NCI-H146 (cell line): ENCODE measurements at regions not wholly inside any gene's neighbourhood (a gene's known extent, or its start where the extent isn't known, plus 50 kb on each side); places are given as distances from the start of the nearest gene placed in this dataset.
"Not testable (repeated sequence)": the region's sequence is repeated elsewhere in the genome, so short reads cannot be mapped to it uniquely, and the experiment has no call there.

Experiments
- DNase-seq: peaks from one replicate; lab custom pipeline; 2025; lab: John Stamatoyannopoulos, UW

DNA sequence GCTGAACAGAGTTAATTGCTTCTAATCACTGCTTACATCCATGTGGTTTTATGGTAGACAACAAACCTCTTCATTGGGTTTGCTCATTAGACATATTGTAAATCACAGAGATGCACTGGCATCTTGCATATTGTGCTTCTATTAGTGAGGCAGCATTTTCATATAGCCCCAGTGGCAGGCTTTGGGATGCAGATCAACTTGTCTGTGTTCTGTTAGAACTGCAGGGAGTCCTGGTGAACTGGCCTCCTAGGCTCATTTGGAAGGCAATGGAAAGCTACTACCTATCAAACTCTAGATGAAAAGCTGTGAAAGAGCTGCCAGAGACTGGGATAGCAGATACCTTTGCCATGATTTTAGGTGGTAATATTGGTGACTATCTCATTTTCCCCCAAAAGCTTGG lies 108.8 kb downstream of the NAA11 start:
- no peak for DNase-seq

DNA sequence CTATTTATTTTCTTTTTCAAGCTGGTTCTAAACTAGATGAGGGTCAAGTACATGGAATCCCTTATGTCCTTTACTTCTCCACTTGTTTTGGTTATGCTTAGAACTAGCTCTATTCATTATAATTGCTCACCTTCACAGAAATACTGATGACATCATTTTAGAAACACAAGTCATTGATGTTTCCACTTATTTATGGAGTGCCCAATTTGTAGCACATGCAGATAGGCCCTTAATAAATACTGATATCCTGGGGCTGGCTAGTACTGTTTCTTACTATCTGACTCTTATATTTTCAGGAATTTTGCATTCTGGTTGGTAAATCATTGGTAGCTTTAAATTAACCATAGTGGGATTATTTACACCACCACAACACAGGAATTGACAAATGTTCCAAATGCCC lies 112.2 kb downstream of the NAA11 start:
- no peak for DNase-seq

DNA sequence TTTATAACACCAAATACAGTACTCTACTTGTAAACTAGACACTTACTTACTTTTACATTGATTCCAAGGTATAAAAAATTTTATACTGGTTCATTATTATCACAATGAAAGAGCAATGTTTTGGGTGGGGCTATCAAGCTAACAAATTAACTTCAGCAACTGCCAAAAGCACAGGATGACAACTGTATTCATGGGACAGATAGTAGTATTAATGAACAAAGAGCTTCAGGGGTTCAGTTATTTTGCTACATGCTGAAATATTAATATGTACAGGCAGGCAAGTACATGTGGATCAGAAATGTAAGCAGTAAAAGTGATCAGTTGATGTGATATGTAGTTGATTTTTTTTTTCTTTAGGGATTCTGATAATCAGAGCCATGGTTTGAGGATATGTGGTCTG lies 112.9 kb downstream of the NAA11 start:
- DNase-seq, result no peak

DNA sequence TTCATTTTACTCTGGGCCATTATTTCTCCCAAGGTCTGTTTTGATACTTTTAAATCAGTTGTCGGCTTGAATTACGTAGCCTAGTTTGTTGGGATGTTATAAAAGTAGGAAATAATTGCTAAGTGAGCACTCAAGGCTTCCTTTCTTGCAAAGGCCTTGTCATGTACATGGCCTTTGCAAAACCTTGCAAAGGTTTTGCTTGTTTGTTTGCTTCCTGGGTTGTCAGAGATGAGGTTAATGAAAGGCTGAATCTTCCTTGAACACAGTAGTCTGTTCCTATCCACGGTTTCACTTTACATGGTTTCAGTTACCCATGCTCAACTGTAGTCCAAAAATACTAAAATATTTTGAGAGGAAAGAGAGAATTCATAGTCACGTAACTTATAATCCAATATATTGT lies 113.5 kb downstream of the NAA11 start:
- DNase-seq, result no peak

DNA sequence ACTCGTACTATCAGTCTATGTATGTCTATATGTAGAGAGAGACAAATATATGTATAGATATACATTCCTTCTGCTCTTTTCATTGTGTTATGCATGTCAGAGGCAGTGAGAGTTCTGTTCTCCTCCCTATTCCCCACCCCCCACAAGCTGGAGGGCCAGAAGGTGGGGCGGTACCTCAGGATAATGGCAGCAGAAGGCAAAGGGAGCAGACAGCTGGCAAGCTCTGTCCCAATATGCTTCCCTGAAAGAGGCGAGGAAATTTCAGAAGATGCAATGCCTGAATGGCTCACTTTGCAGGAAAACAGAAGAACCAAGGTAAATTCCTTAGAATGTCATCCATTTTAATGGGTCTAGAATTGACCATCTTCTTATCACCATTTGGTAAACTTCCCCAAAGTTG lies 114.4 kb downstream of the NAA11 start:
- DNase-seq, result peak; percentile 66

DNA sequence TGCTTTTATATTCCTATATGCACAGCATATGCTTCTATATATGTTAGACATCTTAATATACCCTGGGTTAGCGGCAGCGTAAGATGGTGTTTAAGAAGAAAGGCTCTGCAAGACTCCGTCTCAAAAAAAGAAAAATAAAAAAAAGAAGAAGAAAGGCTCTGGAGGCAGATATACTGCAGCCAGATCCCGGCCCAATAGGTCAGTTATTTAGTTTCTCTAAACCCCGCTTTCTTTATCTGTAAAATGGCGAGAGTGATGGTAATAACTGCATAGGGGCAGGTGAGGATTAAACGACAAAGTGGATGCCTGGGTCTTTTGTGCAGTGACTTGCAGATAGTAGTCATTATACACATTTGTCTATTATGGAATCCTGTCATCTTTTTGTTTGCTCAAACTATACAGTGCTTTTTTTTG lies 115.2 kb downstream of the NAA11 start:
- peak; percentile 29 for DNase-seq

DNA sequence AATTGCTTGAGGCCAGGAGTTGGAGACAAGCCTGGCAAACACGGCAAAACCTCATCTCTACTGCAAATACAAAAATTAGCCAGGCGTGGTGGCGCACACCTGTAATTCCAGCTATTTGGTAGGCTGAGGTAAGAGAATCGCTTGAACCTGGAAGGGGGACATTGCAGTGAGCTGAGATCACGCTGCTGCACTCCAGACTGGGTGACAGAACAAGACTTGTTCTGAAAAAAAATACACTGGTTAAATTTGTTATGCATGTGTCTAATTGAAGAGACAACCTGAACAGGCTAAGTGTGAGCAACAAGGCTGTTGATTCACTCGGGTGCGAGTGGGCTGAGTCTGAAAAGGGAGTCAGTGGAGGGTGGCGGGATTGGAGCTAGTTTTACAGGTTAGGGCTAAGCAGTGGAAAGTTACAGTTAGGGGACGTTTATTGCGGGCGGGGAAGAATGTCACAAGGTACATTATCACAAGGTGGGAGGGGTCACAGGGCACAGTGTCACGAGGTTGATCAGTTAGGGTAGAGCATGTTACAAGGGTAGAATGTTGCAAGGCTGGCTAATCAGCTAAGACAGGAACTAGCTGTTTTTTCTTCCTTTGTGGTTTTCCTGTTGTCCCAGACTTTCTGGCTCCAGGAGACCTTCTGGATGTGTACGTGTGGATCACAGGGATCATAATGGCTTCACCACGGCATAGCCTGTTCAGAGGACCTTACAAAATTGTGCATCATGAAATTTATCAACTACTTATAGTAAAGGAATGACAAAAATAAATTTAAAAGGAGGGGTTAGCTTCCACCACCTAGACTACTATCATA lies 115.8 kb downstream of the NAA11 start:
- no peak for DNase-seq

DNA sequence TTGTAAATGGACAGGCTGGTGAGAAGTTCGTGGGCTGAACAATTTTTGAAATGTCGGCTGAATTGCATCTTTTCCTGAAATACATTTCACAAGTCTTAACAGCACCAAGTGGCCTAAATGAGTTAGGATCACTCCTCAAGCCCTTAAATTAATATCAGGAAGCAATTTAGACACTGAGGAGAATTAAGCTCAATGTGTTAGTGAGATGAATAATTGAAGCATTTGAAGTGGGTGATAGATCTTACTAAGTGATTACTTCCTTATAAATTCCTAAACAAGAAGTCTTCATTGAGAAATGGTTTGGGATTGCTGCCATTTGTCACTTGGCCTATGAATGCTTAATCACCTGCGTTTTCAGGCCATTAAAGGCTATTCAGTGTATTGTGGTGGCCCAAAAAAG lies 116.8 kb downstream of the NAA11 start:
- DNase-seq, result no peak

DNA sequence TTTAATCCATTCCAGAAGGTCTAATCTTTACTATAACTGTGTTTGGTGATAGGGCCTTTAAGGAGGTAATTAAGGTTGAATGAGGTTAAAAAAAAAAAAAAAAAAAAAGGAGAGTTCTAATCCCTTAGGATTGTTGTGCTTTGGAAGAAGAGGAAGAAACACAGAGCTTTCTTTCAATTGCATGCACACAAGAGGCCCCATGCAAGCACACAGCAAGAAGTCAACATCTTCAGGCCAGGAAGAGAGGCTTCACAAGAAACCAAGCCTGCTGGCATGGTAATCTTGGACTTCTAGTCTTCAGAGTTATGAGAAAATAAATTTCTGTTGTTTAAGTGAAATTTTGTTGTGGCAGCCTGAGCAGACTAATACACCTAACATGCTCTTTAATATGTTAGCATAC lies 118.6 kb downstream of the NAA11 start:
- DNase-seq, result no peak

DNA sequence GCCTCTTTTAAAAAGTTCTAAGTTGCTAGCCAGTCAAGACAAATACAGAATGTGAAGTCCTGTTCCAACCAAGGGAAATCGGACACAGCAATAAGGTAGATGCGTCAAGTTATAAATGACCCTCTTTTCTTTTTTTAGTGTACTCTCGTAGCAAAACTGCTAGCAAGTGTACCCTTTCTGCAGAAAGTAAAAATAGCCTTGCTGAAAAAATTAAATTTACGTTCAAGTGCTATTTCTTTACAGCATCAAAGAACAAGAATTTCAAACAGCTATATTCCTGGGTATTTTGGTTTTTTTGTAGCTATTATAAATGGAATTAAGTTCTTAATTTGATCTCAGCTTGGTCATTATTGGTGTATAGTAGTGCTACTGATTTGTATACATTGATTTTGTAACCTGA lies 119.2 kb downstream of the NAA11 start:
- no peak for DNase-seq

DNA sequence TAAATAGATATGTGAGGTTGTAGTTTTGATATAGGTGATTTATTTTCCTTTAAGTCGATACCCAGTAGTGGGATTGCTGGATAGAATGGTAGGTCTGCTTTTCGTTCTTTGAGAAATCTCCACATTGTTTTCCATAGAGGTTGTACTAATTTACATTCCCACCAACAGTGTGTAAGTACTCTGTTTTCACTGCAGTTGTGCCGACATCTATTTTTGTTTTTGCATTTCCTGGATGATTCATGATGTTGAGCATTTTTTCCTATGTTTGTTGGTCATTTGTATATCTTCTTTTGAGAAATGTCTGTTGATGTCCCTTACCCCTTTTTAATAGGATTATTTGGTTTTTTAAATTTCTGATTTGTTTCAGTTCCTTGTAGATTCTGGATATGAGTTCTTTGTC lies 120.7 kb downstream of the NAA11 start:
- no peak for DNase-seq

DNA sequence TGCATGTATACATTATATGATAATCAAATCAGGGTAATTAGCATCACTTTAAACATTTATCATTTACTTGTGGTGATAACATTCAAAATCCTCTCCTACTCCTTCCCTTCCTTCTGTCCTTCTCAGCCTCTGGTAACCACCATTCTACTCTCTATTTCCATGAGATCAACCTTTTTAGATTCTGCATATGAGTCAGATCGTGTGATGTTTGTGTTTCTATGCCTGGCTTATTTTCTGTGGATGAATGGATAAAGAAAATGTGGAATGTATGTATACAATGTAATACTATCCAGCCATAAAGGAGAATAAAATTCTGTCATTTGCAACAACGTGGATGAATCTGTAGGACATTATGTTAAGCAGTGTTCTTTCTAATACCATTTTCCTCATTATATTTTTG lies 123.9 kb downstream of the NAA11 start:
- no peak for DNase-seq

DNA sequence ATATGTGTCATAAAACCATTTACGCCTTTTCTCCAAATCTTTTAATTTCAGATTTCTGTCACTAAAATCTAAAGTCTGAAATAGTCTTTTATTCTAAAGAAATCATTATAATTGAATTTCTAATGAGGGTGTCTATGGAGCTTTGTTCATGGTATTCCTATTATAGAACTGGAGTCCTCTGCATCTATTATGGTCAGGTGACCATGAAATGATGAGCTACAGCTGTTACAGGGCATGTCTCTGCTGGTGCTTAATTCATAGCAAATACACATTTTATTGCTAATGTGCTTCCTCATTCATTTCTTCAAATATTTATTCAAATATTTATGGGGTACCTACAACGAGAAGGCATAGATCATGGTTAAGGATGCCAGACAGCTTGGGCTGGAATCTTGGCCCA lies 126.1 kb downstream of the NAA11 start:
- DNase-seq, result peak; percentile 35

DNA sequence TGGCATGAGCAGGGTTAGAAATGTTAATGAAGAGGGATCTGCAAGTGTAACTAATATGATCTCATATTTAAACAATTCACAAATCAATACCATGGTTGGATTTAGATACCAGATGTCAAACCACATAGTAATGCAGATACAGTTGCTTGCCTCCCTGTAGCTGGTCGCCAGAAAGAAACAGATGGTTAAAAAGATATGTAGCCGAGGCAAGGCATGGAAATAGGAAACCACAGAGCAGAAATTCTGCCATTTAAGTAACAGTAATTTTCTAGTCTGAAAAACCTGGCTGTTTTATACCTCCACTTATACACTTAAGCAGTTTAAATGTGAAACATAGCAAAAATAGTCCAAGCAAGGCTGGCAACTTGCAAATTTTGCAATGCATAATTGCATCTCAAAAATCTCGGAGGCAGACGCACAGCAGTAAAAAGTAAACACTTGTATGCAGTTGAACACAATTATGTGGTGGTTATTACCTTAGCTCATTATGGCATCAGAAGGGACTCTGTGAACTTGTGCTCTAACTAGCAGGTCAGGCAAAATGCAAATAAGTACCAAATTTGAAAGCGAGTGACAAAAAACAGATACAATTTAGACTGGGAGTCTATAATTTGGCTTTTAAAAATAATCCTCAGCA lies 126.8 kb downstream of the NAA11 start:
- peak; percentile 49 for DNase-seq

DNA sequence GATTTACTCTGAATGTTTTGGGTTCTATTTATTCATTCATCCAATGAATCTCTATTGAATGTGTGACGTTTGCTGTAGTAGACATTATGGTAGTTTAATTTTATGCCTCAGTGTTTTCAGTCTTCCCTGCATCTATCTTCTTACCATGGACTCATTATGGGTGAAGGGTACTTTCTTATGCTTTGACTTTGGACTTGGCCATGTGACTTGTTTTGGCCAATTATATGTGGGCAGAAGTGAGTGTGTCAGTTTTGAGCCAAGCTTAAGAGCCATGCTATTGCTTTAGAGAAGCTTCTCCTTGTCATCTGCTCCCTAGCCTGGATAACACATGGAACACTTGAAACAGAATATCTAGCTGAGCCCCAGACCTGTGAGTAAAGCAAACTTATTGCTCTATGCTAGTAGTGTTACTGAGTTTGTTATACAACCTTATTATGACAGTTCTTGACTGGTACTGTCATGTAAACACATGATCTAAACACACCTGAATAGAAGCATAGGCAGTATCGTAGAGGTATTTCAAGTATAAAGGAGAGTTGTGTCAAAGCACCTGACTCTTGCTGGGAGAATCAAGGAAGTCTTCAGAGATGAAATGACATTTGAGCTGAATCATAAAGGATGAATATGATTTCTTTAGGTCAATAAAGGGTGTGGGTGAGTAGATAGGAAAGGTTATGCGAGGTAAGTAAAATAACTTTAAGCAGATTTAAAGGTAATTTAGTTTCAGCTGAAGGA lies 128.4 kb downstream of the NAA11 start:
- DNase-seq, result no peak

DNA sequence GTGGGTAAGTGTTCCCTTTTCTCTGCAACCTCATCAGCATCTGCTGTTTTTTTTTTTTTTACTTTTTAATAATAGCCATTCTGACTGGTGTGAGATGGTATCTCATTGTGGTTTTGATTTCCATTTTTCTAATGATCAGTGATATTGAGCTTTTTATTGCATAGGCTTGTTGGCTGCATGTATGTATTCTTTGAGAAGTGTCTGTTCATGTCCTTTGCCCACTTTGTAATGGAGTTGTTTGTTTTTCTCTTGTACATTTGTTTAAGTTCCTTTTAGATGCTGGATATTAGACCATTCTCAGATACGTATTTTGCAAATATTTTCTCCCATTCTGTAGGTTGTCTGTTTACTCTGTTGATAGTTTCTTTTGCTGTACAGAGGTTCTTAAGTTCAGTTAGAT lies 134.6 kb downstream of the NAA11 start:
- not testable (repeated sequence) for DNase-seq

DNA sequence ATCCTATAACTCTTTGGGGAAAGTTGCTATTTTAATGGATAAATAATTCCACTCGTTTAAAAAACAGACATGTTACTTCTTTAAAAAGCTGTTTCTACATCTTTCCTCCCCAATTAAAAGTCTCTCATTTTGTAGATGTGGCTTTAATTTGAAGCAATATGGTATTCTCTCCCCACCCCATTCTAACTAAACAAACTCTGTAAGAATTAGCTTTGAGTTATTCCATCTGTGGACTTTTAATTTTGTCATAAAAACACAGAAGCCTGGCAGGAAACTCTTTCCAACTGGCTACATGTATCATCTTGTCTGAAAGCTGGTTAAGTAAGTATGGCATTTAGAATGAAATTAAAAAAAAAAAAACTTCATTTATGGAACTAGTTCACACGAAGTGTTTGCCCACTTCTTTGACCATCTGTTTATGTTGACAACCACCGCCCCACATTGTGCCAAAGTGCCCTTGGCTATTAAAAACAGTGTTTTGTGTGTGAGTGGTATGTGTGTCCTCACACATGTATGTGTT lies 140.3 kb downstream of the NAA11 start:
- DNase-seq, result no peak

DNA sequence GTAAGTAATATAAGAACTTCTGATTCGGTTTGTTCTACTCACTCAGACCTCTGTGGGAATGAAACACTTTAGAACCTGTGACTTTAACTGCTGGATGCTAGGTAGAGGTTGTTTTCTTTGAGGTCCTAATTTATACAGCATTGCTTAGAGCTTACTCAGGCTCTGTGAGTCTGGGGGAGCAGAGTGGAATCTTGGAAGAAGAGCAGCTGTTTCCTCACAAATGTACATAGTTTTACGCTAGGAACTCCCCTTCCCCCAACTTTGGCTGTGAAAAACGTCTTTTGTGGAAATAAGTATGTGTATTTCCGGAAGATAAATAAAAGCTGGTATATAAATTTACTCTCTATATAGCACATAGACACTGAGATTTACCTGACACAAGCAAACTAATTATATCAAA lies 141.4 kb downstream of the NAA11 start:
- DNase-seq, result no peak

DNA sequence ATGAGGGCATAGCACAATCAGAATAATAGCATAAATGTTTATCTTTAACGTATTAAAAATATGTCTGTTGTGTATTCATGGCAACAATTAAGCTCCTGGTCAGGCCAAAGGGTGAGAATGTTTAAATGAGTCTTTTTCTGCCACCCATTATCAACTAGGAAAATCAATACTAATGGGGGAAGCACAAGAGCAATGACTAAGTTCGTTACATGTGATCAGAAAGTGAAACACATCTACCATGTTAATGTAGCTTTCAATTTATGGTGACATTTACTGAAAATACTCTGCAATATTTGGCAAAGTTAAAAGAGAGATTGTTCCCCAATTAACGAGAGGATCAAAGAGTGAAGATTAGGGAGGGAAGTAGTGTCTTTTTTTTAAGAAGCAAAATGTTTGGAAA lies 143.7 kb downstream of the NAA11 start:
- no peak for DNase-seq

DNA sequence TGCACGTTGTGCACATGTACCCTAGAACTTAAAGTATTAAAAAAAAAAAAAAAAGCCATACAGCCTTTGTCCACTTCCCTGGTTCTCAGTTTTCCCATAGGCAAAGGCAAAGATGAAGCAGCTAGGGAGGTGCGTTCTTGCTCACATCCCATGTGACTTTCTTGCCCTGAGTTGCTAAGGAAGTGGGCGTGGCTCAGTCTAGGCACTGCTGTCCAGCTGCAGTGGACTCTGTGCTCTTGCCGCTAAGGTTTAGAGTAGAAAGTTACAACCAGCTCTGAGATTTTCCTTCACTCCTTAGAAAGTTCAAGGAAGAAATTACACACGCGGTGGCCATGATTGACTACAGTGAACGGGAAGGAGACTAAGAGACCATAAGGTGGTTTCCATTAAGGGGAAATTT lies 144.7 kb downstream of the NAA11 start:
- DNase-seq, result no peak

DNA sequence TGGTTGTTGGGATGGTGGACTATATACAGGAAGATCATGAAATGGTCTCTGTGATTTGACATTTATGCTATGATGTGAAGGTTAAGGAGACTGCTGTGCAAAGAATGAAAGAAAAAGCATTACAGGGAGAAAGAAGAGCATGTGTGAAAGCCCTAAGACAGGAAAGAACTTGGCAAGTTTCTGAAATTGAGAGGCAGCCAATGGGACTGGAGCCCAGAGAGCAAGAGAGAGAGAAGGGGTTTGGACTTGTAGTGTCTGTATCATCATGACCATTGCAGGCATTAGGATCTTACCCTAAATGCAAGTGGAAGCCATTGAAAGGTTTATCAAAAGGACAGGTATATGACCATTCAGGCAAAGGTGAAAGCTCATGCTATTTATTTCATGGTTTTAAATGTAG lies 147.1 kb downstream of the NAA11 start:
- no peak for DNase-seq

DNA sequence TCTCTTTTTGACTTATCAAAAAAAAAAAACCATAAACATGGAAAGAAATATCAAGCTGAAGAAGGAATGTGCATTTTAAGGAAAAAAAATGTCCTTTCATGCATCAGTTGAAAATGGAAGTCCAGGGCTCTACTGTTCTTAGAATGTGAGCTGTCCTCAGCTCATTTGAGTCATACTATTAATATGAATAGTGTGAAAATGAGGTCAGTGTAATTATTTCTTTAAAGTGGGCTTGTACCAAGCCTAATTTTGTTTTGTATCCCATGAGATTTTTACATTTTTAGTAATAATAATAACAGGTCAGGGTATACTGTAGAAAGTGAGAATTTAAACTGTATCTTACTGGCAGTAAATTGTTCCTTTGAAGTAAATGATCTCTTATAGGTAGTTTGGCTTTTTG lies 148.5 kb downstream of the NAA11 start:
- no peak for DNase-seq

DNA sequence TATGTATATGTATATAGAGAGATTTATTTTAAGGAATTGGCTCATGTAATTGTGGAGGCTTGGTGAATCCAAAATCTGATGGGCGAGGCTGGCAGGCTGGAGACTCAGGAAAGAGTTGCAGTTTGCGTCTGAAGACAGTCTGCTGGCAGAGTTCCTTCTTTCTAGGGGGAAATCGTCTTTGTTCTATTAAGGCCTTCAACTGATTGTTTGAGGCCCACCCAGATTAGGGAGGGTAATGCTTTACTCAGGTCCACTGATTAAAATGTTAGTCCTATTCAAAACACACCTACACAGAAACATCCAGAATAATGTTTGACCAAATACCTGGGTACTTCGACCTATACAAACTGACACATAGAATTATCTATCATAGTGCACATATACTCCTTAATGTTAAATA lies 149.5 kb downstream of the NAA11 start:
- DNase-seq, result no peak
